ENCODE measurements at regions not wholly inside any gene's neighbourhood (a gene's known extent, or its start where the extent isn't known, plus 50 kb on each side); places are given as distances from the start of the nearest gene placed in this dataset.

- H3K27ac Mint-ChIP-seq = no peak overlapping the region
- TF ChIP-seq EZH2 (IDR thresholded peaks at IDR 0.05) = no peak
- TF ChIP-seq EZH2phosphoT487 (IDR thresholded peaks at IDR 0.05) = no peak
- no peak for TF ChIP-seq CTCF (IDR thresholded peaks at IDR 0.05)
- H3K4me1 Mint-ChIP-seq = peaks cover 5% of the 10 kb centered on the region
- no peak overlapping the region for H3K9ac ChIP-seq
- H4K20me1 ChIP-seq (ENCODE audit: low read depth) = no peaks in the 10 kb centered on the region
- H3K4me3 Mint-ChIP-seq = no peak overlapping the region
- no peak overlapping the region for H3K27ac ChIP-seq
- H3K4me3 ChIP-seq = no peak overlapping the region
- peaks cover 9% of the 10 kb centered on the region for H3K4me1 ChIP-seq
- no peaks in the 10 kb centered on the region for H3K36me3 ChIP-seq
- H3K9me3 ChIP-seq (ENCODE audit: low read depth) = no peaks in the 10 kb centered on the region
- H3K79me2 ChIP-seq (ENCODE audit: low read depth) = no peaks in the 10 kb centered on the region
- H2AFZ ChIP-seq (replicated peaks) = no peak overlapping the region
- no peak overlapping the region for H3K4me2 ChIP-seq
- H3K9me3 Mint-ChIP-seq = no peaks in the 10 kb centered on the region
- H3F3A ChIP-seq (ENCODE audit: low read depth) = no peaks in the 10 kb centered on the region
- no peak for DNase-seq (ENCODE audit: low spot score)
- H3K27me3 Mint-ChIP-seq (ENCODE audit: insufficient read depth, low read depth) = no peaks in the 10 kb centered on the region
- H3K27me3 ChIP-seq = no peaks in the 10 kb centered on the region
- H3K36me3 Mint-ChIP-seq = no peaks in the 10 kb centered on the region
Observed at GRCh38 chr2:21633911-21634310, 510.1 kb downstream of the TDRD15 start.

- no peak for DNase-seq (ENCODE audit: low spot score)
- Mint-ChIP-seq H3K27me3 (ENCODE audit: insufficient read depth, low read depth) (peaks cover 4% of the 10 kb centered on the region), H3K4me3 (no peak overlapping the region), H3K4me1 (peaks cover 12% of the 10 kb centered on the region), H3K27ac (no peak overlapping the region), H3K36me3 (no peaks in the 10 kb centered on the region), H3K9me3 (peaks cover under 1% of the 10 kb centered on the region)
- H3K36me3 ChIP-seq = no peaks in the 10 kb centered on the region
- H3K4me1 ChIP-seq = peaks cover 8% of the 10 kb centered on the region
- H3K9me3 ChIP-seq (ENCODE audit: low read depth) = no peaks in the 10 kb centered on the region
- H2AFZ ChIP-seq (replicated peaks) = no peak overlapping the region
- H3K27ac ChIP-seq = no peak overlapping the region
- H3F3A ChIP-seq (ENCODE audit: low read depth) = no peaks in the 10 kb centered on the region
- H4K20me1 ChIP-seq (ENCODE audit: low read depth) = no peaks in the 10 kb centered on the region
- no peak overlapping the region for H3K9ac ChIP-seq
- H3K4me3 ChIP-seq = no peak overlapping the region
- no peaks in the 10 kb centered on the region for H3K27me3 ChIP-seq
- TF ChIP-seq CTCF (IDR thresholded peaks at IDR 0.05) (no peak), EZH2phosphoT487 (IDR thresholded peaks at IDR 0.05) (no peak), EZH2 (IDR thresholded peaks at IDR 0.05) (no peak)
- H3K4me2 ChIP-seq = no peak overlapping the region
- no peaks in the 10 kb centered on the region for H3K79me2 ChIP-seq (ENCODE audit: low read depth)
Observed at GRCh38 chr2:21640046-21640445, 516.3 kb downstream of the TDRD15 start.

- no peak overlapping the region for H3K27ac Mint-ChIP-seq
Observed at GRCh38 chr2:21642647-21643046, 518.9 kb downstream of the TDRD15 start.

More at GRCh38 chr2:21642647-21643046, 518.9 kb downstream of the TDRD15 start:
- Mint-ChIP-seq H3K4me1 (peaks cover 16% of the 10 kb centered on the region), H3K9me3 (peaks cover 2% of the 10 kb centered on the region), H3K4me3 (no peak overlapping the region), H3K27me3 (ENCODE audit: insufficient read depth, low read depth) (peaks cover 4% of the 10 kb centered on the region), H3K36me3 (no peaks in the 10 kb centered on the region)
- Histone ChIP-seq H3K4me2 (no peak overlapping the region), H3K4me1 (peaks cover 8% of the 10 kb centered on the region), H2AFZ (replicated peaks) (no peak overlapping the region), H3K79me2 (ENCODE audit: low read depth) (no peaks in the 10 kb centered on the region), H3K9me3 (ENCODE audit: low read depth) (no peaks in the 10 kb centered on the region), H3K27me3 (no peaks in the 10 kb centered on the region), H3K9ac (no peak overlapping the region), H3K4me3 (no peak overlapping the region), H3K36me3 (no peaks in the 10 kb centered on the region), H3K27ac (no peak overlapping the region), H3F3A (ENCODE audit: low read depth) (no peaks in the 10 kb centered on the region), H4K20me1 (ENCODE audit: low read depth) (no peaks in the 10 kb centered on the region)
- TF ChIP-seq EZH2 (IDR thresholded peaks at IDR 0.05) = no peak
- TF ChIP-seq EZH2phosphoT487 (IDR thresholded peaks at IDR 0.05) = no peak
- no peak for TF ChIP-seq CTCF (IDR thresholded peaks at IDR 0.05)
- DNase-seq (ENCODE audit: low spot score) = no peak
